Panc1 (cell line): ENCODE measurements at regions not wholly inside any gene's neighbourhood (a gene's known extent, or its start where the extent isn't known, plus 50 kb on each side); places are given as distances from the start of the nearest gene placed in this dataset.

Source experiments
- ATAC-seq: fragments of 200-7000 bp; cut with Tn5 transposase; 2 replicates; pipeline ENCODE4 v1.9.1; 2020; ENCODE audit warnings: mild to moderate bottlenecking, moderate library complexity
- BruUV-seq: library from RNA; stranded (reverse); fragments of 400-500 nt; replicated peaks from 2 replicates; lab custom pipeline; 2021; lab: Mats Ljungman, UMichigan
- CTCF ChIA-PET: fragments of 300-600 bp; sonication (Branson Sonifier 250); formaldehyde crosslinking; loops from one replicate; lab custom pipeline; 2022; ENCODE audit warnings: antibody characterized with exemption; lab: Charles Lee
- POLR2A ChIA-PET: fragments of 300-600 bp; sonication (Branson Sonifier 250); formaldehyde crosslinking; loops from one replicate; lab custom pipeline; 2022; ENCODE audit warnings: antibody characterized with exemption; lab: Charles Lee
- DNase-seq: peaks from one replicate; pipeline ENCODE4 v3.0.0-alpha.2; 2010; ENCODE audit warnings: low read depth, low spot score
- H3K27ac ChIP-seq: 2 replicates; pipeline ENCODE4 v1.5.1; 2011; ENCODE audit warnings: mild to moderate bottlenecking, low read length, inconsistent platforms
- H3K27me3 ChIP-seq: fragments of 200-500 bp; sonication (Bioruptor generic); 2 replicates; pipeline ENCODE4 v1.6.0; 2014; ENCODE audit warnings: low read length, inconsistent platforms; ENCODE audit not compliant: control insufficient read depth, insufficient read depth
- H3K36me3 ChIP-seq: fragments of 200-500 bp; sonication (Bioruptor generic); 2 replicates; pipeline ENCODE4 v1.5.1; 2014; ENCODE audit warnings: inconsistent platforms, mild to moderate bottlenecking, low read length, moderate library complexity; ENCODE audit not compliant: control insufficient read depth, insufficient read depth
- H3K4me1 ChIP-seq: 2 replicates; pipeline ENCODE4 v1.5.1; 2011; ENCODE audit warnings: inconsistent platforms, mild to moderate bottlenecking, low read length, moderate library complexity; ENCODE audit not compliant: control insufficient read depth, insufficient read depth
- H3K4me3 ChIP-seq, 2 experiments: 2 replicates each; pipeline ENCODE4 v1.5.1; 2011 to 2012; ENCODE audit warnings: low read depth in 2 of 2, low read length in 2 of 2, mild to moderate bottlenecking in 2 of 2, inconsistent platforms in 1 of 2, moderate library complexity in 1 of 2
- H3K9me3 ChIP-seq: fragments of 200-500 bp; sonication (Bioruptor generic); 2 replicates; pipeline ENCODE4 v1.5.1; 2014; ENCODE audit warnings: low read depth, mild to moderate bottlenecking, inconsistent platforms, low read length, moderate library complexity; ENCODE audit not compliant: control insufficient read depth, insufficient read depth
- CTCF ChIP-seq: fragments of 450-650 bp; IDR thresholded peaks from 2 replicates; pipeline ENCODE4 v1.5.1; 2017; ENCODE audit warnings: mild to moderate bottlenecking
- POLR2AphosphoS5 ChIP-seq: IDR thresholded peaks from 2 replicates; pipeline ENCODE4 v1.6.1; 2012; ENCODE audit warnings: mild to moderate bottlenecking, low read depth, low read length, moderate library complexity
- SIN3A ChIP-seq: IDR thresholded peaks from 2 replicates; pipeline ENCODE4 v1.6.1; 2012; ENCODE audit warnings: low read depth, mild to moderate bottlenecking, low read length, moderate library complexity, borderline replicate concordance; ENCODE audit not compliant: insufficient read depth
- TCF7L2 ChIP-seq: IDR thresholded peaks from 2 replicates; pipeline ENCODE4 v1.6.1; 2011; ENCODE audit warnings: mild to moderate bottlenecking, low read depth, low read length, inconsistent platforms
- in situ Hi-C: cut with HindIII; loops from 2 replicates; pipeline ENCODE4 v1.10.0; 2016; ENCODE audit warnings: low sequenced_read_pairs, low pct_unique_long_range_greater_than_20kb
- intact Hi-C: fragments of 100-400 bp; cut with micrococcal nuclease; formaldehyde crosslinking; loops from one replicate; pipeline ENCODE4 v1.10.0; 2022; ENCODE audit not compliant: unreplicated experiment
- TF ChIP-seq, protein P1 (sequence below), 2 experiments: IDR thresholded peaks; 2 replicates each; pipeline ENCODE4 v1.6.1; 2011 to 2012; ENCODE audit warnings: low read depth in 2 of 2, control low read depth in 1 of 2, low read length in 1 of 2, mild to moderate bottlenecking in 1 of 2, moderate library complexity in 1 of 2; ENCODE audit not compliant: insufficient read depth in 1 of 2

- no peak for DNase-seq
- in situ Hi-C loops = no loop called here
Observed at GRCh38 chr6:167759206-167759605, 67.5 kb upstream of the AFDN start.

DNA sequence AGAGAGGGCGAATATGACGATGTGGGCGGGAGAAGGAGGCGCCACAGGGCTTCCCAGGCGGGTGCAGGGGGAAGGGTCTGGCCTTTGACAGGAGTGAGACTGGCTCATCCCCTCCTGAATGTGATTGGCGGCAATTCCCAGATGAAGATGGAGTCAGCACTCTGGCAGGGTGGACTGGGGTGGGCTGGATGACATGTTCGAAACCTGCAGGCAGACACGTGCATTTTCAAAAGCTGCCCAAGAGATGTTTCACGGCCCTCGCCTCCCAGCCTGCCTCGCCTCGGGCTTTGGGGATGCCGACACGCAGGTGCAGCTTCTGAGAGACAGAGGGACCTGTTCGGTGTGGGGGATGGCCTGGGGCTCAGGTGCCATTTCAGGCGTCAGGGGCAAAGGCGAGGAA, 66.8 kb upstream of the AFDN start:
- POLR2A ChIA-PET = no interaction called here

More at GRCh38 chr6:167759206-167759605, 67.5 kb upstream of the AFDN start:
- ATAC-seq = no peak
- intact Hi-C loops = no loop called here
- H3K9me3 ChIP-seq = no peaks in the 10 kb centered on the region
- H3K27ac ChIP-seq = no peak overlapping the region
- H3K36me3 ChIP-seq = no peaks in the 10 kb centered on the region
- 0 out of 2 replicates have a peak, but pooled peaks cover 5% of the 10 kb centered on the region for H3K4me1 ChIP-seq
- ChIA-PET CTCF (no interaction called here), POLR2A (no interaction called here)
- no TSS peak for BruUV-seq
- TF ChIP-seq SIN3A (no peak), CTCF (no peak), POLR2AphosphoS5 (no peak), TCF7L2 (no peak)
- TF ChIP-seq, protein P1, sequence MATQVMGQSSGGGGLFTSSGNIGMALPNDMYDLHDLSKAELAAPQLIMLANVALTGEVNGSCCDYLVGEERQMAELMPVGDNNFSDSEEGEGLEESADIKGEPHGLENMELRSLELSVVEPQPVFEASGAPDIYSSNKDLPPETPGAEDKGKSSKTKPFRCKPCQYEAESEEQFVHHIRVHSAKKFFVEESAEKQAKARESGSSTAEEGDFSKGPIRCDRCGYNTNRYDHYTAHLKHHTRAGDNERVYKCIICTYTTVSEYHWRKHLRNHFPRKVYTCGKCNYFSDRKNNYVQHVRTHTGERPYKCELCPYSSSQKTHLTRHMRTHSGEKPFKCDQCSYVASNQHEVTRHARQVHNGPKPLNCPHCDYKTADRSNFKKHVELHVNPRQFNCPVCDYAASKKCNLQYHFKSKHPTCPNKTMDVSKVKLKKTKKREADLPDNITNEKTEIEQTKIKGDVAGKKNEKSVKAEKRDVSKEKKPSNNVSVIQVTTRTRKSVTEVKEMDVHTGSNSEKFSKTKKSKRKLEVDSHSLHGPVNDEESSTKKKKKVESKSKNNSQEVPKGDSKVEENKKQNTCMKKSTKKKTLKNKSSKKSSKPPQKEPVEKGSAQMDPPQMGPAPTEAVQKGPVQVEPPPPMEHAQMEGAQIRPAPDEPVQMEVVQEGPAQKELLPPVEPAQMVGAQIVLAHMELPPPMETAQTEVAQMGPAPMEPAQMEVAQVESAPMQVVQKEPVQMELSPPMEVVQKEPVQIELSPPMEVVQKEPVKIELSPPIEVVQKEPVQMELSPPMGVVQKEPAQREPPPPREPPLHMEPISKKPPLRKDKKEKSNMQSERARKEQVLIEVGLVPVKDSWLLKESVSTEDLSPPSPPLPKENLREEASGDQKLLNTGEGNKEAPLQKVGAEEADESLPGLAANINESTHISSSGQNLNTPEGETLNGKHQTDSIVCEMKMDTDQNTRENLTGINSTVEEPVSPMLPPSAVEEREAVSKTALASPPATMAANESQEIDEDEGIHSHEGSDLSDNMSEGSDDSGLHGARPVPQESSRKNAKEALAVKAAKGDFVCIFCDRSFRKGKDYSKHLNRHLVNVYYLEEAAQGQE (IDR thresholded peaks at IDR 0.05; ENCODE audit: insufficient read depth in 1 of 2, low read depth in 2 of 2, low read length in 1 of 2) = no peak
- H3K27me3 ChIP-seq = no peaks in the 10 kb centered on the region
- no peak overlapping the region for H3K4me3 ChIP-seq

More for the DNA sequence above, 66.8 kb upstream of the AFDN start:
- ATAC-seq (no peak), DNase-seq (no peak)
- Histone ChIP-seq H3K4me1 (0 out of 2 replicates have a peak, but pooled peaks cover 5% of the 10 kb centered on the region), H3K27me3 (no peaks in the 10 kb centered on the region), H3K27ac (no peak overlapping the region), H3K36me3 (no peaks in the 10 kb centered on the region), H3K9me3 (no peaks in the 10 kb centered on the region), H3K4me3 (no peak overlapping the region; a peak in 1 of 4 replicates)
- intact Hi-C loops (no loop called here), in situ Hi-C loops (no loop called here)
- CTCF ChIA-PET = no interaction called here
- TF ChIP-seq, protein P1 (IDR thresholded peaks at IDR 0.05; ENCODE audit: insufficient read depth in 1 of 2, low read depth in 2 of 2, low read length in 1 of 2) = no peak
- TF ChIP-seq POLR2AphosphoS5 (no peak), SIN3A (no peak), TCF7L2 (no peak), CTCF (no peak)
- BruUV-seq = no TSS peak
